Gastrocnemius medialis (tissue), 4 donors: ENCODE measurements at regions not wholly inside any gene's neighbourhood (a gene's known extent, or its start where the extent isn't known, plus 50 kb on each side); places are given as distances from the start of the nearest gene placed in this dataset.

Source experiments
- ATAC-seq, 2 donors: fragments of 150-250 bp; one replicate each; pipeline ENCODE4 v1.9.1; 2016
- DNase-seq, 2 donors: peaks; one replicate each; pipeline ENCODE4 v3.0.0-alpha.2; 2019
- H3K27ac ChIP-seq, 4 donors: fragments of 200-600 bp; sonication (generic); 1 replicate in 1 of 4; 2 replicates in 3 of 4; pipeline ENCODE4 v1.5.1; 2016 to 2018; ENCODE audit warnings: mild to moderate bottlenecking in 2 of 4, moderate library complexity in 1 of 4
- H3K27me3 ChIP-seq, 3 donors: fragments of 200-600 bp; sonication (generic) in 2 of 3; 1 replicate in 1 of 3; 2 replicates in 2 of 3; pipeline versions ENCODE4 v1.5.1 to v1.6.0; 2016 to 2019; ENCODE audit warnings: mild to moderate bottlenecking in 1 of 3, moderate library complexity in 1 of 3
- H3K36me3 ChIP-seq, 2 donors: fragments of 200-600 bp; sonication (generic) in 1 of 2; one replicate each; pipeline ENCODE4 v1.5.1; 2017 to 2018
- H3K4me1 ChIP-seq, 2 donors: fragments of 200-600 bp; sonication (generic) in 1 of 2; one replicate each; pipeline ENCODE4 v1.5.1; 2016 to 2017; ENCODE audit warnings: mild to moderate bottlenecking in 2 of 2
- H3K4me3 ChIP-seq, 4 donors: fragments of 200-600 bp; sonication (generic) in 3 of 4; 1 replicate in 1 of 4; 2 replicates in 3 of 4; pipeline ENCODE4 v1.5.1; 2016 to 2019; ENCODE audit warnings: mild to moderate bottlenecking in 2 of 4
- H3K9me3 ChIP-seq, 3 donors: fragments of 200-600 bp; sonication (generic) in 2 of 3; 1 replicate in 1 of 3; 2 replicates in 2 of 3; pipeline ENCODE4 v1.5.1; 2016 to 2019
- POLR2A ChIP-seq, 2 donors: fragments of 450-650 bp; IDR thresholded peaks; one replicate each; pipeline ENCODE4 v1.6.1; 2017; ENCODE audit warnings: antibody characterized with exemption in 2 of 2, mild to moderate bottlenecking in 2 of 2, moderate library complexity in 2 of 2
- in situ Hi-C, 4 donors: fragments of 200-750 bp; cut with MboI; loops; one replicate each; pipeline versions ENCODE4 v1.15.0 to v1.8.0; 2017; ENCODE audit warnings: low sequenced_read_pairs in 4 of 4
- intact Hi-C: fragments of 100-400 bp; cut with DNase I; formaldehyde crosslinking; loops from one replicate; pipeline ENCODE4 v1.15.1; 2023; ENCODE audit warnings: low total_unique reads
- TF ChIP-seq, protein P1 (sequence below), 5 experiments: fragments of 450-650 bp in 3 of 5; fragments of 200-600 bp in 2 of 5; sonication (generic) in 2 of 5; IDR thresholded peaks in 4 of 5; conservative IDR thresholded peaks in 1 of 5; 1 replicate in 4 of 5; 2 replicates in 1 of 5; pipeline ENCODE4 v1.5.1; 2016 to 2019; ENCODE audit warnings: antibody characterized with exemption in 5 of 5, mild to moderate bottlenecking in 3 of 5, moderate library complexity in 3 of 5

DNA sequence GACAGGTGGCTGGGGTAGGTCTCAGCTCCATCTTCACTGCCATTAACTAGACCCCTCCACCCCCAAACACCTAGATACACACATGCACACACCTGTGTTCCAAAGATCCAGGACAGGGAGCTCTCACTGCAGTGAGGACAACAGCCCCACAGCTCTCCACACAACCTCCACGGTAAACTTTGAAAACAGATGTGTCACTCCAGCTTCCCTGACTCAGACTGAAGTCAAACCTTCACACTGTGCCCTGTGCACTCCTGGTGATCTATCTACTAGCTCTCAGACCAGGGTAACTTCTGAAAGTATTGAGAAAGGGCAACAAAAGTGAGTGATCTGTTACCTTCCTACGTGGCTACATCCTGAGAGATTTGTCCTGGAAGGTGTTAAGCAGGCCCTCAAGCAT is 519.8 kb downstream of the XPNPEP1 start:
- Histone ChIP-seq H3K27me3 (no peaks in the 10 kb centered on the region), H3K36me3 (no peaks in the 10 kb centered on the region), H3K4me1 (no peaks in the 10 kb centered on the region), H3K27ac (no peak overlapping the region), H3K9me3 (no peaks in the 10 kb centered on the region), H3K4me3 (no peak overlapping the region)
- intact Hi-C loops (no loop called here), in situ Hi-C loops (loop anchor here in 1 of 4 donors (25.0 kb wide), 1 partner anchor 384 kb away; no protein-coding TSS in a partner anchor)
- DNase-seq (no peak), ATAC-seq (no peak)
- no peak for TF ChIP-seq POLR2A (IDR thresholded peaks at IDR 0.05)
- TF ChIP-seq, protein P1, sequence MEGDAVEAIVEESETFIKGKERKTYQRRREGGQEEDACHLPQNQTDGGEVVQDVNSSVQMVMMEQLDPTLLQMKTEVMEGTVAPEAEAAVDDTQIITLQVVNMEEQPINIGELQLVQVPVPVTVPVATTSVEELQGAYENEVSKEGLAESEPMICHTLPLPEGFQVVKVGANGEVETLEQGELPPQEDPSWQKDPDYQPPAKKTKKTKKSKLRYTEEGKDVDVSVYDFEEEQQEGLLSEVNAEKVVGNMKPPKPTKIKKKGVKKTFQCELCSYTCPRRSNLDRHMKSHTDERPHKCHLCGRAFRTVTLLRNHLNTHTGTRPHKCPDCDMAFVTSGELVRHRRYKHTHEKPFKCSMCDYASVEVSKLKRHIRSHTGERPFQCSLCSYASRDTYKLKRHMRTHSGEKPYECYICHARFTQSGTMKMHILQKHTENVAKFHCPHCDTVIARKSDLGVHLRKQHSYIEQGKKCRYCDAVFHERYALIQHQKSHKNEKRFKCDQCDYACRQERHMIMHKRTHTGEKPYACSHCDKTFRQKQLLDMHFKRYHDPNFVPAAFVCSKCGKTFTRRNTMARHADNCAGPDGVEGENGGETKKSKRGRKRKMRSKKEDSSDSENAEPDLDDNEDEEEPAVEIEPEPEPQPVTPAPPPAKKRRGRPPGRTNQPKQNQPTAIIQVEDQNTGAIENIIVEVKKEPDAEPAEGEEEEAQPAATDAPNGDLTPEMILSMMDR (IDR thresholded peaks at IDR 0.05 in 4 of 5, conservative IDR thresholded peaks at IDR 0.05 in 1 of 5), result no peak

DNA sequence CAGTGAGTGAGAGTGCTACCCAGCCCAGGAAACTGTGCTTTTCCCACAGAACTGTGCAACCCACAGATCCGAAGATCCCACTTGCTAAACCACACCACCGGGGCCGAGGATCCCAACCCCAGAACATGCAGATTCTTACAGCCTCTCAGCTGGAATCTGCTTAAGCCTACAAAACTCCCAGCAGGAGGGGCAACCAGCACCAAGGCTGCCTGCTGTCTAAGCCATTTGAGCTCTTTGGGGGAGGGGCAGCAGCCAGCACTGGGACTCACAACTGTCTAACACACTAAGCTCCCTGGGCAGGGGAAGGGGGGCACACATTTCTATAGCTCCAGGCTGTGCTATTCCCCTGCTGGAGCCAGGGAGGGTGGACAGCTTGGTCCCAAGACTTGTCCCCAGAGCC is 529.9 kb downstream of the XPNPEP1 start:
- in situ Hi-C loops, result no loop called here
- Histone ChIP-seq H3K36me3 (no peaks in the 10 kb centered on the region), H3K27me3 (no peaks in the 10 kb centered on the region), H3K4me1 (no peaks in the 10 kb centered on the region), H3K4me3 (no peak overlapping the region), H3K9me3 (no peaks in the 10 kb centered on the region), H3K27ac (no peak overlapping the region)
- DNase-seq (no peak), ATAC-seq (no peak)
- TF ChIP-seq, protein P1 (IDR thresholded peaks at IDR 0.05 in 4 of 5, conservative IDR thresholded peaks at IDR 0.05 in 1 of 5), result no peak
- no peak for TF ChIP-seq POLR2A (IDR thresholded peaks at IDR 0.05)
- intact Hi-C loops, result no loop called here

DNA sequence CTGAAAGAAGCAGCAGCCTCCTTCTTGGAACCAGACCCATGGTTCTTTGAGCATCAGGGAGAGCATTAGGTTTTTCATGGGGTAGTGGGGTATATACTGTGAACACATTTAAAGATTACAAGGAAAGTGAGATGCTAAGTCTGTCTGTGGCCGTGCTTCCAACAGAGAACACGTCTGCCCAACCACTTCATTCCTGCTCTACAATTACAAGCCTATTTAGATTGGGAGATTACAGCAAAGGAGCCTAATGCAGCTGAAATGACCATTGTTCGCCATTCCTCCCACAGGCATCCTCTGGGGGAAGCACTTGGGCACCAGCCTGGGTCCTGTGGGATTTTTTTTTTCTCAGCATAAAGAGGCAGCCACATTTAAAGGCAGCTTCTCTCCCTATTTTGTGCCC is 536.4 kb downstream of the XPNPEP1 start:
- no peaks in the 10 kb centered on the region for H3K36me3 ChIP-seq
- H3K27me3 ChIP-seq, result no peaks in the 10 kb centered on the region
- H3K4me3 ChIP-seq, result no peak overlapping the region
- no peak for TF ChIP-seq POLR2A (IDR thresholded peaks at IDR 0.05)
- TF ChIP-seq, protein P1 (IDR thresholded peaks at IDR 0.05 in 4 of 5, conservative IDR thresholded peaks at IDR 0.05 in 1 of 5), result no peak
- H3K4me1 ChIP-seq, result no peaks in the 10 kb centered on the region
- intact Hi-C loops, result no loop called here
- in situ Hi-C loops, result no loop called here
- H3K9me3 ChIP-seq, result no peaks in the 10 kb centered on the region
- ATAC-seq (no peak), DNase-seq (no peak)
- no peak overlapping the region for H3K27ac ChIP-seq

DNA sequence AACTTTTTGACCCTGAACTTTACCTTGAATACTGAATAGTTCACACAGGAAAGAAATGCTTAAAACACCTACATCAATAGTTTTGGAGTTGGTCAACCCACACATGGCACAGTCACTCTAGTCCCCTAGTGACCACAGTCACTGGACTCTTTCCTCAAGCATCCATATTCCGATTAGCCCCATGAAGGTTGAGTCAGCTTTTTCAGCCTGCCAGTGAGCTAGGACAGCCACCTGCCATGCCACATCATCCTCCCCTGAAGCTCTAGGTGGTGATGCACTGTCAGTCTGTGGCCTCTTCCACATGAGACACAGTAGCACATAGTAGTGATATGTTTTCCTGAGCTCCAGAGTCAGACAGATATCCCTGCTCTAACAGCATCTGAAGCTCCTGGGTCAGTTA is 537.2 kb downstream of the XPNPEP1 start:
- DNase-seq, result no peak
- no peaks in the 10 kb centered on the region for H3K9me3 ChIP-seq
- H3K4me3 ChIP-seq, result no peak overlapping the region
- no peaks in the 10 kb centered on the region for H3K27me3 ChIP-seq
- H3K4me1 ChIP-seq, result no peaks in the 10 kb centered on the region
- in situ Hi-C loops, result no loop called here
- no peak overlapping the region for H3K27ac ChIP-seq
- ATAC-seq, result no peak
- no peak for TF ChIP-seq POLR2A (IDR thresholded peaks at IDR 0.05)
- TF ChIP-seq, protein P1 (IDR thresholded peaks at IDR 0.05 in 4 of 5, conservative IDR thresholded peaks at IDR 0.05 in 1 of 5), result no peak
- intact Hi-C loops, result no loop called here
- no peaks in the 10 kb centered on the region for H3K36me3 ChIP-seq

DNA sequence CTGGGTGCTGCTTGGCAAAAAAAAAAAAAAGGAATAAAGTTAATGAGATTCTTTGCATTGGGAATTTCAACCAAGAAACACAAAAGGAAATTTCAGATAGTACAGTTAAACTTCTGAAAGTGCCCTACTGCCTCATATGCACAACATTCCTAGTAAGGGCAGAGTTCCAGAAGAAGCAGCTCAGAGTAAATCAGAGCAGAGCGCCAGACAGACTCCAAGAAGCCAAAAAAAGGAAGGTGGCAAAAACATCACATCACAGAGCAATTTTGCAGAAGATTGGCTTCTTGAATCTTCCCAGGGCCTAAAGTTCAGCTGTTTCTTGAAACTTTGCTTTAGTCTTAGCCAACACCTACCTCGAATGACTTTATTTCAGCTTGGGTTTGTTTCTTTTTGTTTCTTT is 544.1 kb downstream of the XPNPEP1 start:
- Histone ChIP-seq H3K9me3 (no peaks in the 10 kb centered on the region), H3K4me3 (no peak overlapping the region), H3K27me3 (no peaks in the 10 kb centered on the region), H3K36me3 (no peaks in the 10 kb centered on the region), H3K4me1 (no peaks in the 10 kb centered on the region), H3K27ac (no peak overlapping the region)
- in situ Hi-C loops, result no loop called here
- DNase-seq (no peak), ATAC-seq (no peak)
- TF ChIP-seq, protein P1 (IDR thresholded peaks at IDR 0.05 in 4 of 5, conservative IDR thresholded peaks at IDR 0.05 in 1 of 5), result no peak
- no peak for TF ChIP-seq POLR2A (IDR thresholded peaks at IDR 0.05)
- intact Hi-C loops, result no loop called here
